NCI-H1694 treated with DMSO at 0.1 percent for 48 hours (cell line): ENCODE measurements at regions not wholly inside any gene's neighbourhood (a gene's known extent, or its start where the extent isn't known, plus 50 kb on each side); places are given as distances from the start of the nearest gene placed in this dataset.

ENCODE experiments used
- DNase-seq: peaks from one replicate; lab custom pipeline; 2025; lab: John Stamatoyannopoulos, UW

- DNase-seq, result no peak
Measured at GRCh38 chr3:106755336-106755735, 621.9 kb upstream of the CCDC54 start.

- no peak for DNase-seq
Measured at GRCh38 chr3:106756901-106757300, 620.3 kb upstream of the CCDC54 start.

GRCh38 chr3:106758459-106758858, 618.8 kb upstream of the CCDC54 start:
- no peak for DNase-seq

- no peak for DNase-seq
Measured at GRCh38 chr3:106759731-106760130, 617.5 kb upstream of the CCDC54 start.

GRCh38 chr3:106765342-106765741, 611.9 kb upstream of the CCDC54 start:
- no peak for DNase-seq

- no peak for DNase-seq
Measured at GRCh38 chr3:106768941-106769480, 608.2 kb upstream of the CCDC54 start.

- DNase-seq, result no peak
Measured at GRCh38 chr3:106773795-106774194, 603.4 kb upstream of the CCDC54 start.

GRCh38 chr3:106783231-106783630, 594.0 kb upstream of the CCDC54 start:
- no peak for DNase-seq

- DNase-seq, result no peak
Measured at GRCh38 chr3:106789276-106789675, 588.0 kb upstream of the CCDC54 start.

GRCh38 chr3:106792716-106793115, 584.5 kb upstream of the CCDC54 start:
- DNase-seq, result no peak

- DNase-seq, result no peak
Measured at GRCh38 chr3:106794442-106794841, 582.8 kb upstream of the CCDC54 start.

- no peak for DNase-seq
Measured at GRCh38 chr3:106795553-106795952, 581.7 kb upstream of the CCDC54 start.

GRCh38 chr3:106797461-106797860, 579.8 kb upstream of the CCDC54 start:
- DNase-seq, result no peak

GRCh38 chr3:106805625-106806024, 571.6 kb upstream of the CCDC54 start:
- DNase-seq, result no peak

GRCh38 chr3:106806964-106807363, 570.3 kb upstream of the CCDC54 start:
- no peak for DNase-seq

- DNase-seq, result no peak
Measured at GRCh38 chr3:106809041-106809440, 568.2 kb upstream of the CCDC54 start.

- DNase-seq, result no peak
Measured at GRCh38 chr3:106809623-106810299, 567.5 kb upstream of the CCDC54 start.

GRCh38 chr3:106810300-106810875, 566.9 kb upstream of the CCDC54 start:
- DNase-seq, result peak; percentile 53

GRCh38 chr3:106811376-106811775, 565.9 kb upstream of the CCDC54 start:
- DNase-seq, result no peak

- peak; percentile 94 for DNase-seq
Measured at GRCh38 chr3:106813742-106814141, 563.5 kb upstream of the CCDC54 start.

GRCh38 chr3:106814231-106814630, 563.0 kb upstream of the CCDC54 start:
- DNase-seq, result peak; percentile 89

- DNase-seq, result no peak
Measured at GRCh38 chr3:106816838-106817237, 560.4 kb upstream of the CCDC54 start.

GRCh38 chr3:106817706-106818105, 559.5 kb upstream of the CCDC54 start:
- no peak for DNase-seq

- peak; percentile 99 for DNase-seq
Measured at GRCh38 chr3:106819440-106819839, 557.8 kb upstream of the CCDC54 start.
